Testis (tissue), 2 donors: ENCODE measurements at regions not wholly inside any gene's neighbourhood (a gene's known extent, or its start where the extent isn't known, plus 50 kb on each side); places are given as distances from the start of the nearest gene placed in this dataset.

Experiments
- POLR2A ChIP-seq: fragments of 450-650 bp; IDR thresholded peaks from one replicate; pipeline ENCODE4 v1.6.1; 2017; ENCODE audit warnings: antibody characterized with exemption, mild to moderate bottlenecking, moderate library complexity
- TF ChIP-seq, protein P1 (sequence below), 3 experiments: fragments of 450-650 bp in 2 of 3; fragments of 200-600 bp in 1 of 3; sonication (generic) in 1 of 3; IDR thresholded peaks; one replicate each; pipeline ENCODE4 v1.5.1; 2016 to 2019; ENCODE audit warnings: antibody characterized with exemption in 3 of 3, mild to moderate bottlenecking in 2 of 3, moderate library complexity in 1 of 3

DNA sequence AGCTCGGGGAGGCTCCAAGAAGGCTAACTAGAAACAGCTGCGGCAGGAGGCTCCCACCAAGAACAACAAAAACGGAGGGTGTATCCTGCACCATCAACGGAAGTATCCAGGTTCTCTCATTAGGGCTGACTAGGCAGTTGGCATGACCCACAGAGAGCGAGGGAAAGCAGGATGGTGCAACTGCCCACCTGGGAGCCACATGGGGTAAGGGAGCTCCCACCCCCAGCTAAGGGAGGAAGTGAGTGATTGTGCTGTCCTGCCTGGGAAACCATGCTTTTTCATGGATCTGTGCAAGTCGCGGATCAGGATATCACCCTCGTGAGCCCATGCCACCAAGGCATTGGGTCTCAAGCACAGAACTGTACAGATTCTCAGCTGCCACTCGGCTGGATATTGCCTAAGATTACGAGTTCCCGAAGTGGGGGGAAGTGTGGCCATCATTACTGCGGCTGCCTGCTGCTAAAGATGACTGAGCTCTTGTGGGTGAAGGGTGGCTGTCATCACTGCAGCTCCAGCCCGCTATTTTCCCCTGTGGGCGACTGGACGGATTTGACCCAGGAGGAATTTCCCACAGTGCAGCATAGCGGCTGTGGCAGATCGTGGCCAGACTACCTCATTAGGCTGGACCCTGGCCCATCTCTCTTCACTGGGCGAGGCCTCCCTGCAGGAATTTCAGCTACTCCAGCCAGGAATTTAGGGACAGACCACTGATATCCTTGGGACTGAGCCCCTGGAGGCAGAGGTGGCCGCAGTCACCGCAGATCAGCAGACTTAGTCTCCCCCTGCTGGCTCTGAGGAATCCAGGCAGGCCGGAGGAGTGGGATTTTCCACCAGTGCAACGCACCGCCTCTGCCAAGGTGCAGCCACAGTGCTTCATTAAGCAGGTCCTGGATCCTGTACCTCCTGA lies 515.7 kb downstream of the FRK start:
- TF ChIP-seq, protein P1, sequence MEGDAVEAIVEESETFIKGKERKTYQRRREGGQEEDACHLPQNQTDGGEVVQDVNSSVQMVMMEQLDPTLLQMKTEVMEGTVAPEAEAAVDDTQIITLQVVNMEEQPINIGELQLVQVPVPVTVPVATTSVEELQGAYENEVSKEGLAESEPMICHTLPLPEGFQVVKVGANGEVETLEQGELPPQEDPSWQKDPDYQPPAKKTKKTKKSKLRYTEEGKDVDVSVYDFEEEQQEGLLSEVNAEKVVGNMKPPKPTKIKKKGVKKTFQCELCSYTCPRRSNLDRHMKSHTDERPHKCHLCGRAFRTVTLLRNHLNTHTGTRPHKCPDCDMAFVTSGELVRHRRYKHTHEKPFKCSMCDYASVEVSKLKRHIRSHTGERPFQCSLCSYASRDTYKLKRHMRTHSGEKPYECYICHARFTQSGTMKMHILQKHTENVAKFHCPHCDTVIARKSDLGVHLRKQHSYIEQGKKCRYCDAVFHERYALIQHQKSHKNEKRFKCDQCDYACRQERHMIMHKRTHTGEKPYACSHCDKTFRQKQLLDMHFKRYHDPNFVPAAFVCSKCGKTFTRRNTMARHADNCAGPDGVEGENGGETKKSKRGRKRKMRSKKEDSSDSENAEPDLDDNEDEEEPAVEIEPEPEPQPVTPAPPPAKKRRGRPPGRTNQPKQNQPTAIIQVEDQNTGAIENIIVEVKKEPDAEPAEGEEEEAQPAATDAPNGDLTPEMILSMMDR (IDR thresholded peaks at IDR 0.05) = peak in 2 of 3 experiments; percentile 18 to 29
- TF ChIP-seq POLR2A = no peak
